Liver (tissue), 3 donors: ENCODE measurements at regions not wholly inside any gene's neighbourhood (a gene's known extent, or its start where the extent isn't known, plus 50 kb on each side); places are given as distances from the start of the nearest gene placed in this dataset.

Experiments used
- GABPA ChIP-seq, 2 donors: IDR thresholded peaks in 1 of 2; conservative IDR thresholded peaks in 1 of 2; 2 replicates each; pipeline ENCODE4 v1.6.1; 2016; ENCODE audit warnings: antibody characterized with exemption in 2 of 2, mild to moderate bottlenecking in 1 of 2, moderate library complexity in 1 of 2
- JUND ChIP-seq, 2 donors: IDR thresholded peaks; 2 replicates each; pipeline ENCODE4 v1.6.1; 2016; ENCODE audit warnings: antibody characterized with exemption in 2 of 2
- RAD21 ChIP-seq, 2 donors: IDR thresholded peaks; 2 replicates each; pipeline ENCODE4 v1.6.1; 2016; ENCODE audit warnings: antibody characterized with exemption in 2 of 2, mild to moderate bottlenecking in 2 of 2
- SP1 ChIP-seq: IDR thresholded peaks from 2 replicates; pipeline ENCODE4 v1.6.1; 2018; ENCODE audit warnings: antibody characterized with exemption, mild to moderate bottlenecking
- TAF1 ChIP-seq: conservative IDR thresholded peaks from 2 replicates; pipeline ENCODE4 v1.6.1; 2016; ENCODE audit warnings: antibody characterized with exemption, mild to moderate bottlenecking
- TF ChIP-seq, protein P1 (sequence below): fragments of 150-350 bp; IDR thresholded peaks from 2 replicates; pipeline ENCODE4 v1.5.1; 2017; ENCODE audit warnings: improper control_type of control experiment, low read depth, low read length; ENCODE audit not compliant: missing input control
- TF ChIP-seq, protein P2 (sequence below): IDR thresholded peaks from 2 replicates; pipeline ENCODE4 v1.6.1; 2016; ENCODE audit warnings: antibody characterized with exemption
- TF ChIP-seq, protein P3 (sequence below): IDR thresholded peaks from 2 replicates; pipeline ENCODE4 v1.6.1; 2016; ENCODE audit warnings: antibody characterized with exemption, mild to moderate bottlenecking
- donor health status: healthy.
- donor health status: healthy.

DNA sequence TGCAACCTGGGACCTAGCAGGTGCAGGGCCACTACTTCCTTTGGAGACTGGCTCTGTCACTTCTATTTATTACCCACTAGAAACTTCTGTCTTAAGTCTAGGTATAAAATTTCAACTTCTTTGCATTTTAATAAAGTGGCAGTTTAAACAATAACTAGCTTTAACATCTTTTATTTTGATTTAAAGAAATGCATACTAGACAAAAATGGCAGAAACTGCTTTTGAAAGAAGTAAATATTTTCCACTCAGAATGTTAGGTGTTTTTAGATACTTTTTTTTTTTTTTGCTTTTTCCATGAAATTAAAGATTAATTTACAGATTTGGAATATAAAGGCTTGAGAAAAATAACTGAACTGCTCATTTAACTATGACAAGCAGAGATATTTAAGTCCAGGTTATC lies 1477.6 kb downstream of the KCNT2 start:
- TF ChIP-seq, protein P1, sequence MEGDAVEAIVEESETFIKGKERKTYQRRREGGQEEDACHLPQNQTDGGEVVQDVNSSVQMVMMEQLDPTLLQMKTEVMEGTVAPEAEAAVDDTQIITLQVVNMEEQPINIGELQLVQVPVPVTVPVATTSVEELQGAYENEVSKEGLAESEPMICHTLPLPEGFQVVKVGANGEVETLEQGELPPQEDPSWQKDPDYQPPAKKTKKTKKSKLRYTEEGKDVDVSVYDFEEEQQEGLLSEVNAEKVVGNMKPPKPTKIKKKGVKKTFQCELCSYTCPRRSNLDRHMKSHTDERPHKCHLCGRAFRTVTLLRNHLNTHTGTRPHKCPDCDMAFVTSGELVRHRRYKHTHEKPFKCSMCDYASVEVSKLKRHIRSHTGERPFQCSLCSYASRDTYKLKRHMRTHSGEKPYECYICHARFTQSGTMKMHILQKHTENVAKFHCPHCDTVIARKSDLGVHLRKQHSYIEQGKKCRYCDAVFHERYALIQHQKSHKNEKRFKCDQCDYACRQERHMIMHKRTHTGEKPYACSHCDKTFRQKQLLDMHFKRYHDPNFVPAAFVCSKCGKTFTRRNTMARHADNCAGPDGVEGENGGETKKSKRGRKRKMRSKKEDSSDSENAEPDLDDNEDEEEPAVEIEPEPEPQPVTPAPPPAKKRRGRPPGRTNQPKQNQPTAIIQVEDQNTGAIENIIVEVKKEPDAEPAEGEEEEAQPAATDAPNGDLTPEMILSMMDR, result no peak
- TF ChIP-seq GABPA (IDR thresholded peaks at IDR 0.05 in 1 of 2, conservative IDR thresholded peaks at IDR 0.05 in 1 of 2) (no peak), SP1 (no peak), TAF1 (no peak), RAD21 (IDR thresholded peaks at IDR 0.05) (no peak), JUND (IDR thresholded peaks at IDR 0.05) (no peak)
- TF ChIP-seq, protein P2, sequence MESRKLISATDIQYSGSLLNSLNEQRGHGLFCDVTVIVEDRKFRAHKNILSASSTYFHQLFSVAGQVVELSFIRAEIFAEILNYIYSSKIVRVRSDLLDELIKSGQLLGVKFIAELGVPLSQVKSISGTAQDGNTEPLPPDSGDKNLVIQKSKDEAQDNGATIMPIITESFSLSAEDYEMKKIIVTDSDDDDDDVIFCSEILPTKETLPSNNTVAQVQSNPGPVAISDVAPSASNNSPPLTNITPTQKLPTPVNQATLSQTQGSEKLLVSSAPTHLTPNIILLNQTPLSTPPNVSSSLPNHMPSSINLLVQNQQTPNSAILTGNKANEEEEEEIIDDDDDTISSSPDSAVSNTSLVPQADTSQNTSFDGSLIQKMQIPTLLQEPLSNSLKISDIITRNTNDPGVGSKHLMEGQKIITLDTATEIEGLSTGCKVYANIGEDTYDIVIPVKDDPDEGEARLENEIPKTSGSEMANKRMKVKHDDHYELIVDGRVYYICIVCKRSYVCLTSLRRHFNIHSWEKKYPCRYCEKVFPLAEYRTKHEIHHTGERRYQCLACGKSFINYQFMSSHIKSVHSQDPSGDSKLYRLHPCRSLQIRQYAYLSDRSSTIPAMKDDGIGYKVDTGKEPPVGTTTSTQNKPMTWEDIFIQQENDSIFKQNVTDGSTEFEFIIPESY, result no peak
- TF ChIP-seq, protein P3, sequence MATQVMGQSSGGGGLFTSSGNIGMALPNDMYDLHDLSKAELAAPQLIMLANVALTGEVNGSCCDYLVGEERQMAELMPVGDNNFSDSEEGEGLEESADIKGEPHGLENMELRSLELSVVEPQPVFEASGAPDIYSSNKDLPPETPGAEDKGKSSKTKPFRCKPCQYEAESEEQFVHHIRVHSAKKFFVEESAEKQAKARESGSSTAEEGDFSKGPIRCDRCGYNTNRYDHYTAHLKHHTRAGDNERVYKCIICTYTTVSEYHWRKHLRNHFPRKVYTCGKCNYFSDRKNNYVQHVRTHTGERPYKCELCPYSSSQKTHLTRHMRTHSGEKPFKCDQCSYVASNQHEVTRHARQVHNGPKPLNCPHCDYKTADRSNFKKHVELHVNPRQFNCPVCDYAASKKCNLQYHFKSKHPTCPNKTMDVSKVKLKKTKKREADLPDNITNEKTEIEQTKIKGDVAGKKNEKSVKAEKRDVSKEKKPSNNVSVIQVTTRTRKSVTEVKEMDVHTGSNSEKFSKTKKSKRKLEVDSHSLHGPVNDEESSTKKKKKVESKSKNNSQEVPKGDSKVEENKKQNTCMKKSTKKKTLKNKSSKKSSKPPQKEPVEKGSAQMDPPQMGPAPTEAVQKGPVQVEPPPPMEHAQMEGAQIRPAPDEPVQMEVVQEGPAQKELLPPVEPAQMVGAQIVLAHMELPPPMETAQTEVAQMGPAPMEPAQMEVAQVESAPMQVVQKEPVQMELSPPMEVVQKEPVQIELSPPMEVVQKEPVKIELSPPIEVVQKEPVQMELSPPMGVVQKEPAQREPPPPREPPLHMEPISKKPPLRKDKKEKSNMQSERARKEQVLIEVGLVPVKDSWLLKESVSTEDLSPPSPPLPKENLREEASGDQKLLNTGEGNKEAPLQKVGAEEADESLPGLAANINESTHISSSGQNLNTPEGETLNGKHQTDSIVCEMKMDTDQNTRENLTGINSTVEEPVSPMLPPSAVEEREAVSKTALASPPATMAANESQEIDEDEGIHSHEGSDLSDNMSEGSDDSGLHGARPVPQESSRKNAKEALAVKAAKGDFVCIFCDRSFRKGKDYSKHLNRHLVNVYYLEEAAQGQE, result no peak
